ENCODE measurements at regions not wholly inside any gene's neighbourhood (a gene's known extent, or its start where the extent isn't known, plus 50 kb on each side); places are given as distances from the start of the nearest gene placed in this dataset.

DNA sequence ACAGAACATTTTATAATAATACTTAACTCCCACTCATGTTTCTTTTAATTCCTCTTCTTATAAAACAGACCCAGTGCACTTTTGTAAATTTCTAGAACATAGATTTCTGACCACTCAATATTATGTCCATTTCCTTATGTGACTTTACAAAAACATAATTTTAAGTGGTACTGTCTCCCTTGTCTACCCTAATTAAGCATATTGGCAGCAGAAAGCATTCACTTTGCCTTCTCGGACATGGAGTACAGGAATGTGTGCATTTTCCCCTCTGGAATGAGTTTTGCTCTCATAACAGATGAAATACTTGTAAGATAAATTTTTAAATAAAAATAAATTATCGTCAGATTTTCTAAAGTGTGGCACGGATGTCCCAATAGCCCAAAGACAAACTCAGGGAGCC lies 129.5 kb upstream of the MDM1 start:
- 71 to 79% methylated on average over 3 of the region's 3 CpGs for WGBS, 2 donors
- H3K27me3 ChIP-seq, result no peaks in the 10 kb centered on the region
- no peak for TF ChIP-seq POLR2A (IDR thresholded peaks at IDR 0.05)
- H3K27ac ChIP-seq, result no peak overlapping the region
- ATAC-seq, result no peak
- intact Hi-C loops (cut with DNase I), result no loop called here
- H3K4me3 ChIP-seq, result no peak overlapping the region
- DNase-seq, result no peak
- no peaks in the 10 kb centered on the region for H3K36me3 ChIP-seq (replicated peaks in 1 of 2; ENCODE audit: insufficient read depth in 1 of 2, low read depth in 2 of 2)
- H3K4me1 ChIP-seq, result no peaks in the 10 kb centered on the region
- no peaks in the 10 kb centered on the region for H3K9me3 ChIP-seq

DNA sequence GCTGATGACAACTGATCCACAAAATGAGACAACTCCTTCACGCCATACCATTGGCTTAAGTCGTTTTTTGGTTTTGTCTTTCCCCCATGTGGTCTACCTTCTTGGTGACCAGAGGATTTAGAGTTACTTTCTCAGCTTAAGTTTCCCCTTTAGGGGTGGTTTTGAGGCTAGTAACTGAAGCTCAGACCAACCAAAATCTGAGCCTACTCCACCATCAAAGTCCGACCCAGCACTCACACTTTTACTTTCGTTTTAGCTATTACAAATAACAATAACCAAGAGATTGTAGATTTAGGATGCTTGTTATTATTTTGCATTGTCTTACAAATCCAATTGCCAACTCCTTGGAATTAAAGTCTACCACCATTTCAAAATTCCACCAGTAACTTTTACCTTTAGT lies 130.6 kb upstream of the MDM1 start:
- Histone ChIP-seq H3K36me3 (replicated peaks in 1 of 2; ENCODE audit: insufficient read depth in 1 of 2, low read depth in 2 of 2) (no peaks in the 10 kb centered on the region), H3K4me3 (no peak overlapping the region), H3K4me1 (no peaks in the 10 kb centered on the region), H3K27me3 (no peaks in the 10 kb centered on the region), H3K27ac (no peak overlapping the region), H3K9me3 (no peaks in the 10 kb centered on the region)
- TF ChIP-seq POLR2A (IDR thresholded peaks at IDR 0.05) (no peak), CTCF (IDR thresholded peaks at IDR 0.05) (no peak)
- 54 to 64% methylated on average over 4 of the region's 4 CpGs for WGBS, 2 donors
- intact Hi-C loops (cut with DNase I), result no loop called here
- no peak for DNase-seq
- no peak for ATAC-seq

GRCh38 chr12:68465227-68465626 lies 133.1 kb upstream of the MDM1 start:
- no peaks in the 10 kb centered on the region for H3K27me3 ChIP-seq
- no peaks in the 10 kb centered on the region for H3K36me3 ChIP-seq (replicated peaks in 1 of 2; ENCODE audit: insufficient read depth in 1 of 2, low read depth in 2 of 2)
- intact Hi-C loops (cut with DNase I), result no loop called here
- no peak for TF ChIP-seq POLR2A (IDR thresholded peaks at IDR 0.05)
- H3K4me1 ChIP-seq, result no peaks in the 10 kb centered on the region
- H3K9me3 ChIP-seq, result no peaks in the 10 kb centered on the region
- no peak for ATAC-seq
- WGBS, 2 donors, result 83 to 90% methylated on average over 2 of the region's 2 CpGs
- no peak overlapping the region for H3K27ac ChIP-seq
- no peak overlapping the region for H3K4me3 ChIP-seq
- DNase-seq, result no peak

DNA sequence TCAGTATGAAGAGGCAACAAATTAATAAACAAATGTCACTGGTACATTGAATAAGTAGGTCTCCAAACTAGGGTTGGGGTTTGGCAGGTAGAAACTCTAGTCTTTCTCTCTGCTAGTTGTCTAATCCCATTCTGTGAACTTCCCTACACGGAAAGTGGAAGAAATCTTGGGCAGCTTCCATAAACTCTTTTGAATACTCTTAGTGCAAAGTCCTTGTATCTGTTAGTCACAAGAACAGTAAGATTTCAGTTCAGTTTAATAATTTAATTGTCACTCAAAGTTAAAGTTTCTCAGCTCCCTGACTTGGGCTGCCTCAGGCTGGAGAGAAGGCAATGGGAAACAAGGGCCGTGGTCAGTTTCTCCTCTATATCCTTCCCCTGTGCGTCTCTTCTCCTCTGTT lies 135.4 kb upstream of the MDM1 start:
- no peaks in the 10 kb centered on the region for H3K4me1 ChIP-seq
- 66 to 77% methylated on average over 3 of the region's 3 CpGs for WGBS, 2 donors
- TF ChIP-seq CTCF (IDR thresholded peaks at IDR 0.05) (no peak), POLR2A (IDR thresholded peaks at IDR 0.05) (no peak)
- no peaks in the 10 kb centered on the region for H3K27me3 ChIP-seq
- intact Hi-C loops (cut with DNase I), result no loop called here
- no peak for DNase-seq
- H3K36me3 ChIP-seq (replicated peaks in 1 of 2; ENCODE audit: insufficient read depth in 1 of 2, low read depth in 2 of 2), result no peaks in the 10 kb centered on the region
- ATAC-seq, result no peak
- no peak overlapping the region for H3K27ac ChIP-seq
- no peak overlapping the region for H3K4me3 ChIP-seq
- no peaks in the 10 kb centered on the region for H3K9me3 ChIP-seq

DNA sequence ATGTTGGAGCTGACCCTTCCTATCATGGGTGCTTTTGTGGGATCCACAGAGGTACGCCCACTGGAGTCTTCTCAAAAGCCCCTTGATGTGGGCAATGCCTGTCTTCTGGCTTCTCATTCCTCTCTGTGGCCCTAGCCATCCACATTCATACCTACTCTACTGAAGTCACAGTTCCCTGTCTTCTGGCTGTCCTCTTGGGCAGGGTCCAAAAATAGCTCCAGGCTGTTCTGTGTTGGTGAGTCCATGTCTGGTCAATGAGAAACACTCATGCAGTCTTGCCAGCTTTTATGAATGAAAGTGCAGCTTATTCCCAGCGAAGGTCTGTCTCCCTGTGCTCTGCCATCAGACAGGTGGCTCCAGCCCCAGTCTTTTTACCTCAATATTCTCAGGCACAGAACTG lies 135.9 kb upstream of the MDM1 start:
- Histone ChIP-seq H3K27ac (no peak overlapping the region), H3K27me3 (no peaks in the 10 kb centered on the region), H3K36me3 (replicated peaks in 1 of 2; ENCODE audit: insufficient read depth in 1 of 2, low read depth in 2 of 2) (no peaks in the 10 kb centered on the region), H3K9me3 (no peaks in the 10 kb centered on the region), H3K4me1 (no peaks in the 10 kb centered on the region), H3K4me3 (no peak overlapping the region)
- intact Hi-C loops (cut with DNase I), result no loop called here
- WGBS, 2 donors, result 64 to 72% methylated on average over 2 of the region's 2 CpGs
- DNase-seq (no peak), ATAC-seq (no peak)
- TF ChIP-seq CTCF (IDR thresholded peaks at IDR 0.05), result no peak
- no peak for TF ChIP-seq POLR2A (IDR thresholded peaks at IDR 0.05)

GRCh38 chr12:68469113-68469512 lies 137.0 kb upstream of the MDM1 start:
- ATAC-seq (no peak), DNase-seq (no peak)
- H3K27ac ChIP-seq, result no peak overlapping the region
- no peak overlapping the region for H3K4me3 ChIP-seq
- WGBS, 2 donors, result 76 to 83% methylated on average over 3 of the region's 3 CpGs
- no peaks in the 10 kb centered on the region for H3K4me1 ChIP-seq
- TF ChIP-seq POLR2A (IDR thresholded peaks at IDR 0.05) (no peak), CTCF (IDR thresholded peaks at IDR 0.05) (no peak)
- H3K36me3 ChIP-seq (replicated peaks in 1 of 2; ENCODE audit: insufficient read depth in 1 of 2, low read depth in 2 of 2), result no peaks in the 10 kb centered on the region
- no peaks in the 10 kb centered on the region for H3K9me3 ChIP-seq
- no peaks in the 10 kb centered on the region for H3K27me3 ChIP-seq
- intact Hi-C loops (cut with DNase I), result no loop called here

Data from body of pancreas (tissue), 4 donors.